OCI-LY7 (cell line): ENCODE measurements at regions not wholly inside any gene's neighbourhood (a gene's known extent, or its start where the extent isn't known, plus 50 kb on each side); places are given as distances from the start of the nearest gene placed in this dataset.

Experiments
- CTCF ChIP-seq: fragments of 200-600 bp; sonication (generic); conservative IDR thresholded peaks from 2 replicates; pipeline ENCODE4 v1.5.1; 2014; ENCODE audit warnings: mild to moderate bottlenecking, antibody characterized with exemption, low read length, moderate library complexity, mixed read lengths
- EZH2phosphoT487 ChIP-seq: fragments of 200-600 bp; sonication (generic); IDR thresholded peaks from 2 replicates; pipeline ENCODE4 v1.6.1; 2018; ENCODE audit warnings: low read depth, borderline replicate concordance, mild to moderate bottlenecking, mixed run types, antibody characterized with exemption, low read length, moderate library complexity, mixed read lengths

DNA sequence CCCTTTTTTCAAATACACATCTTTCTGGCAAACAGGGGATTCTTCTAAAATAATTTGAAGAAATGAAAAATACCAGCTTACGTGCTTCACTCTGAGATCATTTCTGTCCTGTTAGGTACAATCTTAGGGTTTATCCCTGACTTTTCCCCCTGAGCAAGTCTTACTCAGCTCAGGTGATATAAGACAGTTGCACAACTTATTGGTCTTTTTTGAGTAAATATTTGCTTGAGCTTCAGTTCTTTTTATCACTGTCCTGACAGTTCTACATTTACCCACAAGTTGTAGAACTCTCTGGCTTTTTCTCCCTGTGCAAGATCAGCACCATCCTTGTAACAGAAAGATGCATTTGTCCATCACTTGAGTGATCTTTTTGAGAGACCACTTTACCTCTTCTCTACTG lies 84.9 kb downstream of the MID1IP1 start:
- TF ChIP-seq CTCF (no peak), EZH2phosphoT487 (no peak)
